DMS114 treated with DMSO at 0.1 percent for 48 hours (cell line): ENCODE measurements at regions not wholly inside any gene's neighbourhood (a gene's known extent, or its start where the extent isn't known, plus 50 kb on each side); places are given as distances from the start of the nearest gene placed in this dataset.

ENCODE experiments used
- DNase-seq: peaks from one replicate; lab custom pipeline; 2025; ENCODE audit not compliant: unreplicated experiment; lab: John Stamatoyannopoulos, UW

DNA sequence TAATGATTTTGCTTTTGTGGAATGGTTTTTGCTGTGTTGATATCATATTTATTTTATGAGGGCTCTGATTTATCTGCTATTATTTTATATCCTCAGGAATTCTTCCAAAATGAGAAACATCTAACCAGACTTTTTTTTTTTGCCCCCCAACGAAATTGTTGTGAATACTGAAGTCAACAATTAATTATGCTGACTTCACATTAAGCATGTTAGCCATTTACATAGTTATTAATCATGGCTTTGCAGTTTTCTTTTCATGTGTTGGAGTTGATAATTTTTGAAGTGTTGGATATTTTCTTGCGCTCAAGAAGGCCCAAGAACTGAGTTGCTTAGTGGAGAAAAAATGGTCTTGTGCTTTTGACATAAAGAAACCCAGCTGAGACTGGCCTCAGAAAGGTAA lies 246.6 kb upstream of the CRY1 start:
- DNase-seq: no peak

GRCh38 chr12:107340898-107341297 lies 247.5 kb upstream of the CRY1 start:
- no peak for DNase-seq

DNA sequence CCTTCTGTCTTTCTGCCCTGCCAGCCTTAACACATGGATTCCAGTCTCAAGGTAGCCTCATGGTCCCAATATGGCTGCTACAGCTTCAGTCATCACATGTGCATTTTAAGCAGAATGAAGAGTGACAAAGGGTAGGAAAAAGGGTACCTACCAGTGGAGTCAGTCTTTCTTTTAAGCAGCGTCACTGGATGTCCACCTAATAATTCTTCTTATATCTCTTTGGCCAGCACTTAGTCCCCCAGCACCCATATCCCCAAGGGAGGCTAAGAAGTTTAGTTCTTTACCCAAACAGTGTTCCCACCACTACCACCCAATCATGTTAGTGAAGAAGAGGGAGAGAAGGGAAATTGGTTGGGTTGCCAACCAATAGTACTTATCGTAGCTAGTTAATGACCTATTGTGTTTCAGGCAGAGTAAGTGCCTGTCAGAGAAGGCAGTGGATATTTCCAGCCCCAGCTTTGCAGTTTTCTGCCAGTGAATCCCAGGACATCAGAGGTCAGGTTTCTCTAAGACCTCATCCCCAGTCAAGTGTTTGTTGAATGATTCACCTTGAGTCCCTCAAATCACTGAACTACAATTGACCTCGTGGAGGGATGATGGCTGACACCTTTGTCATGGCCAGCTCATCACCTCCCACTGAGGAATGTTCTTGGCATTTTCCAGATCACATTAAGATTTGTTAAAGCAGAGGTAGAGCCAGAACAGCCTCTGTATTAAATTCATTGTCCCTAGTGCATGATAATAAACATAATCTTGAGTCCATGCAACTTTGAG lies 250.9 kb upstream of the CRY1 start:
- no peak for DNase-seq

DNA sequence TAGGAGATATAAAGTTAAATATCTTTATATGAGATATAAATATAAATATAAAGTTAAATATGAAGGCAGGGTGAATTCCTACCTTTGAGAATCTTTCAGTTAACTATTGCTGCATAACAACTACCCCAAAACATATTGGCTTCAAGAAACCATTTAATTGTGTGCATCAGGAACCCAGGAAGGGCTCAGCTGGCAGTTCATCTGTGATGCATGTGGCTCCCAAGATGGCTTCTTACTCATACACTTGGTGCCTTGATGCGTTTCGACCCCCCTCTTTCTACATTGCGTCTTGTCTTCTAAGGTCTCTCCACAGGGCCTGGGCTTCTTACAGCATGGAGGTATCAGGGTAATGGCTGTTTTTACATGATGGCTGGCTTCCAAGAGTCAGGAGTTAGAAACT lies 253.9 kb upstream of the CRY1 start:
- no peak for DNase-seq

GRCh38 chr12:107349008-107349747 lies 255.8 kb upstream of the CRY1 start:
- no peak for DNase-seq

GRCh38 chr12:107349839-107350238 lies 256.5 kb upstream of the CRY1 start:
- DNase-seq: no peak

- DNase-seq: no peak
These were observed 257.8 kb upstream of the CRY1 start for GRCh38 chr12:107351109-107351508.

- no peak for DNase-seq
These were observed 258.4 kb upstream of the CRY1 start for GRCh38 chr12:107351713-107352112.

DNA sequence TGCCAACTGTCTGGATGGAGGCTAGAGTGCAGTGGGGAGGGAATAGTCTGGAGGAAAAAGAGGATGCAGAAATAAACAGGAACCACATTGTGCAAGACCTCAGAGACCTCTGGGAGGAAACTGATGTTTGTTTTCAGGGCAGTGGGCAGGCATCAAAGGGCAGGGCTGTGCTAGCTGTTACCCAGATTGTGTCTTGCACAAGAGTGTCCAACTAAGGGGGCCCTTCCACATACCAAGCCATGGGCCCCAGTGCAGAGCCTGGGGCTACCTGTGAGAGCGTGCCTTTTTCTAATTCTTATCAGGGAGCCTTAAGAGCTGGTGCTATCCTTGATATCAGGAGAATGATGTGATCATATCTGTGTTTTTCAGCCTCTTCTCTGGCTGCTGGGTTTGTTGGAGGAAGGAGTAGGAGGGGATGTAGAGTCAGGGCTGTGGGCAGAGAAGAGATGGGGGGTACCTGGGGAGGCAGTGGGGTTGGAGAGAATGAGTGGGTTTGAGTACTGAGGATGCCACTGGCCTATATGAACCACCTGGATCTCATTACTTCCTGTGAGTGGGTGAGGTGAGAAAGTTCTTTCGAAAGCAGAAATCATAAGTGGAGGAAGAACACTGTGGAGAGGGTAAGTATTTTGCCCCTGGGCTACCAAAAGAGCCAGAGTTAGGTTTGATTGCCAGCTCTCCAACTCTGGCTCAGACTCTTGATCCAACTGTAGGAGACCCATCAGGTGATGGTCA lies 259.2 kb upstream of the CRY1 start:
- no peak for DNase-seq

DNA sequence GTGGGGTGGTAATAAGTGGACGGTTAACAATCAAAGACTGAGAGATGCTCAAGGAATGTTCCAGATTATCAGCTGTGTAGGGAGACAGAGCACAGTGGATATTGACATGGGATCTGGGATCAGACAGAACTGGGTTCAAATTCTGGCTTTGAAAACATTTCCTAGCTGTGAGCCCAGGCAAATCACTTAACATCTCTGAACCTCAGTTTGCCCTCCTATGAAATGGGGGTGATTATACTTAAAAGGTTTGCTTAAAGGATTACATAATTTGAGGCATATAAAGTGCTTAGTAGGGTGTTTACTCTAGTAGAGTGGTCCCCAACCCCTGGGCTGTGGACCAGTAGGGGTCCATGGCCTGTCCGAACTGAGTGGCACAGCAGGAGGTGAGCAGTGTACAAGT lies 260.0 kb upstream of the CRY1 start:
- DNase-seq: no peak

- no peak for DNase-seq
These were observed 261.7 kb upstream of the CRY1 start for GRCh38 chr12:107355004-107355565.

DNA sequence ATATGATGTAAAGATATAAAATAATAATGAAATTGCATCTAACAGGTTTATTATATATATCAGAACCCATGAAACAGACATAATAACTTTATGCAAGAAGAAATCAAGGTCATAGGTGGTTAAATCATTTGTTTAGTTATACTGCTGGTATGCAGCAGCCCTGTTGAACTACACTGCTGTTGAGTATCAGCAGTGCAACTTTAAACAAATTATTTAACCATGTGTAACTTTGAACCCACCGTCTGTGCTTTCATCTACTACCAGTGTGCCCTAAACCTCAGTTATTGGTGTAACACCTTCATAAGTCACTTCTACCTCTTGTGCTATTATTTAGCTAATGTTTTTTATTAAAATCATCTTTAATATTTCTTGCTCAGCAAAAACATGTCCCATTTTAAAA lies 262.3 kb upstream of the CRY1 start:
- DNase-seq: no peak

DNA sequence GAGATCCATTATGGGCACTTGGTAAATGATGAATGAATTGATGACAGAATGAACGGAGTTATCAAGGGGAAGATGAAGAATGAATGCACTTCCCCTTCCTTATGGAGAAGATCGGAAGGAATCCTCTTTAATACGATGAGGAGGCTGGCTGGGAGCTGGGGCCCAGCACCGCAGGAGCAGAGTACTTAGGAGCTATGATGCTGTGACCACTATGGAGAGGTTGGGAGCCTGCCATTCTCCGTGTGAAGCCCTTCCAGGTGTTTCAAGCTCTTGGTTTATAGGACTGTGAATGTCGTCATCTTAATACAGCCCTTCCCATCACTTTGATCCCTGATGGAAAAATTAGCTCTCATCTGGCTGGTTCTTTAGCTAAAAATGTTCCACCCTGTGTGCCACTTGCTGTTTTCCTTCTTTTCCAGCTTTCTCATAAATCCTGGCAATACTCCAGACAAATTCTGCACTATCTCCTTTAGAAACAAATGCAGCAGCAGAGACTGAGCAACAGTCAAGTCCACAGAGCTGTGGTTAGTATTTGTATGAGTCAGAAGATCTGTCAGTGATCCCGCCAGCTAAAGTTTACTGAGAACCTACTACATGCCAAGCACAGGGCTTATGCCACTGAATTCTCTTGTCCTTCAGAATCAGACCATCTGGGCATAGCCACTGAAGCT lies 263.1 kb upstream of the CRY1 start:
- no peak for DNase-seq

DNA sequence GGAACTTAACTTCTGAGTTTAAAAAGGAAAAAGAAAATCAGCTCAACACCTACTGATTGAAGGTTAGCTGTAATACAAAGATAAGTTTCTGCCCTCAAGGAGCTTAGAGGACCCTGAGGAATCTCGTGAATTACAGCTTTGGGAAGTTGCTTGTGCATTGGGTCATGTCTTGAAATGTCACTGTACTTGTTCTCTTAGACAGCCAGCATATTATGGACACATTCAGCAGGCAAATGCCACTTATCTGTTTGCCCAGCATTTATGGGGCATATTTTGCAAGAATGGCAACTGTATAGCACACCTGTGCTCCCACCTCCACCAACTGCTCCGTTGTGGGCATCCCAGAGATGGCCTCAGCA lies 263.6 kb upstream of the CRY1 start:
- no peak for DNase-seq

DNA sequence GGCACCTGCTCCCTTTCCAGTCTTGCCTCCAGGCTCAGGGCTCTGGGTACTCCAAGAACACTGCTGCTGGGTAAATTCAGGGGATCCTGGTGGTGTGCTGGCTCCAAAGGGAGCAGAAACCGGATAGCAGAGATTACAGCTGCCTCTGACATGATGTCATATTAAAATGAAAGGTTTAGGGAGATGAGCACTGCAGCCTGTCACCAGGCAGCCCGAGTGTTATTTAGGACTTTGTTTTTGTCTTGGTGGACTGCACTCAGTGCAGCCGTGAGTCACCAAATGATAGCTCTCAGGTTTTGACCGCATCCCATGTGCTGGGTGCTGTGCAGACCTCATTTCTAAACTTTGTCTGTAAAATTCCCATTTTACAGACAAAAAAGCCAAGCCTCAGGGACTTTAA lies 266.0 kb upstream of the CRY1 start:
- DNase-seq: no peak

GRCh38 chr12:107360033-107360432 lies 266.7 kb upstream of the CRY1 start:
- no peak for DNase-seq

DNA sequence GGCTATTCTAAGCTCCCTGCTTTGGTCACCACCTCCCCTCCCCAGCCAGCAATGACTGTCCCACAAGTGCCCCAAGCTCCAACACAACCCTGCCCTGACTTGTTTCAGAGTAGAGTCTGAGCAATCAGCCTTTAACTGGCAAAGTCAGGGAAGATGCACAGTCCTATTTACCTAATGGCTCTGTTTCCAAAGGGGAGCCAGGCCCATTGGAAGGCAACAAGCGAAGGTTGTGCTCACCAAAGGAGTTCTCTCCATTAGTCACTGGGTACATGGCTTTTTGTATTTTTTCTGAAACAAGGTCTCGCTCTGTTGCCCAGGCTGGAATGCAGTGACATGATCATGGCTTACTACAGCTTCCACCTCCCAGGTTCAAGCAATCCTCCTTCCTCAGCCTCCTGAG lies 267.1 kb upstream of the CRY1 start:
- no peak for DNase-seq

DNA sequence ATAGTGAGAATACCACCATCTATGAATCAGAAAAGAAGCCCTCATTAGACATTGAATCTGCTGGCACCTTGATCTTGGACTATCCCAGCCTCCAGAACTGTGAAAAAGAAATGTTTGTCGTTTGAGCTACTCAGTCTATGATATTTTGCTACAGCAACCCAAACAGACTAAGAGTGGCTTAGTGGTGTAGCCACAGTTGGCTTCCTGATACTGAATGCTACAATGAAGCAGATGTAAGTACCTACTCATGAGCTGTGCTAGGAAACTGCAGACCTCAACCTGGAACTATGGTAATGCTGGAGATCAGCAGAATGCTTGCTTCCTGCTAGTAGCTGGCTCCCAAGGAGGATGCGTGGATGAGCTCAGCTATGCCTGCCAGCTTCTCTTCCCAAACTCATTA lies 268.6 kb upstream of the CRY1 start:
- no peak for DNase-seq

- no peak for DNase-seq
These were observed 269.6 kb upstream of the CRY1 start for GRCh38 chr12:107362960-107363359.

- DNase-seq: no peak
These were observed 271.6 kb upstream of the CRY1 start for GRCh38 chr12:107364875-107365518.

GRCh38 chr12:107365703-107366102 lies 272.4 kb upstream of the CRY1 start:
- DNase-seq: no peak
